Urothelium cell line (cell line): ENCODE measurements at regions not wholly inside any gene's neighbourhood (a gene's known extent, or its start where the extent isn't known, plus 50 kb on each side); places are given as distances from the start of the nearest gene placed in this dataset.

Experiments
- DNase-seq: peaks from one replicate; pipeline ENCODE4 v3.0.0; 2011; ENCODE audit warnings: low spot score, mixed read lengths
- FAIRE-seq: peaks from 2 replicates; lab custom pipeline; 2011; peaks lifted over from hg19 to GRCh38; lab: Jason Lieb, UNC

GRCh38 chr14:53567236-53567780 is 389.3 kb downstream of the BMP4 start:
- FAIRE-seq (peak; percentile 53), DNase-seq (no peak)

- FAIRE-seq (no peak), DNase-seq (no peak)
These were observed 391.8 kb downstream of the BMP4 start for GRCh38 chr14:53564870-53565269.

GRCh38 chr14:53563628-53564027 is 393.0 kb downstream of the BMP4 start:
- no peak for FAIRE-seq

DNA sequence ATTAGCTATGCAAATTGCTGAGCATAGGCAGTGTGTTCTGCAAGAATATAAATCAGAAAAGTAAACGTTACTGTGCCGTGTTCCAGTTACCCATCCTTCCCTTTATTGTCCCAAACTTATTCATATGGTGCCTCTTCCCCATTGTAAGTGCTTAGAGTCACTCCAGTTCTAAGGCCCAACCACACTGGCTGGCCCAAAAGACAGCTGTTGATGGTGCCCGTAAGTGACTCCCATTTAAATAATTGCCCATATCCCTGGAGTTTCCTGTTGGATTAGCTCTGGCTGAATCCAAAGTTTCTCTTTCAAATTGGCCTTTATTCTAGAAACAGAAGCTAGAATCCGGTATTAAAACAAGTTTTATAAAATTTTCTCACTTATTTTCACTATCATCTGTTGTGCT is 400.1 kb upstream of the DDHD1 start:
- DNase-seq = no peak
- no peak for FAIRE-seq

More at GRCh38 chr14:53563628-53564027, 393.0 kb downstream of the BMP4 start:
- no peak for DNase-seq

DNA sequence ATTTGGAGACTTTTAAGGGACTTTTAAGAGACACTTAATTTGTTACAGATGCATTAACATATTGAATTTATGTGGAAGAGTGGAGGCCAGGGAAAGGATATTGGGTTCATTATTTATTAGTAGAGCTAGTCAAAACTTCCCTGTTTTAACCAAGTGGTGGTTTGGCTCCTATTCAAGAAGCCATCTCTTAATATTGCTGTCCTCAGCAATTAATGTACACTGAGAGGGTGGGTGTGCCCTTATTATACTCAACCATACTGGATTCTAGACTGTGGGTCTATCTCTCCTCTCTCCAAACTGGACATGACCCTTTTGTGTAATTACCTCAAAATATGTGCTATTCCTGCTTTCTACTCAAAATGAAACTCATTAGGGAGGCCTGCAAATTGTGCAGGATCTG is 398.7 kb upstream of the DDHD1 start:
- no peak for FAIRE-seq
- DNase-seq = no peak

- DNase-seq (no peak), FAIRE-seq (no peak)
These were observed 397.7 kb upstream of the DDHD1 start for GRCh38 chr14:53550776-53551175.

DNA sequence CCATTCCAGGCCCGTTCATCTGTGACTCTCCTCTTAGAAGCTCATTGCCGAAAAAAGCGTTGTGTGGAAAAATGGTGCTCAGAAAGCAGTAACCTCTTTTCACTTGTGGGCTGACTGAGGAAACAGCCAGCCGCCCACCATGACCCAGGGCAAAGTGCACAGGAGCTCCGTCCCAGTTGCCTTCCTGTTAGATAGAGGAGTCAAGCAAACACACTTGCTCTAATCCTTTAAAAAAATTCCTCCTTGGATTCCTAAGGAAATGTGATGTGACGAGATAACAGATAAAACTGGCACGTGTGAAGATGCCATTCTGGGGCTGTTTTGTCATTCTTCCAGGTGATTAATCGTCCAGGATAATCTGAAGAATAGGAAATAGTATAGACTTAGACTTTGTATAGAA is 396.8 kb upstream of the DDHD1 start:
- DNase-seq (no peak), FAIRE-seq (no peak)

DNA sequence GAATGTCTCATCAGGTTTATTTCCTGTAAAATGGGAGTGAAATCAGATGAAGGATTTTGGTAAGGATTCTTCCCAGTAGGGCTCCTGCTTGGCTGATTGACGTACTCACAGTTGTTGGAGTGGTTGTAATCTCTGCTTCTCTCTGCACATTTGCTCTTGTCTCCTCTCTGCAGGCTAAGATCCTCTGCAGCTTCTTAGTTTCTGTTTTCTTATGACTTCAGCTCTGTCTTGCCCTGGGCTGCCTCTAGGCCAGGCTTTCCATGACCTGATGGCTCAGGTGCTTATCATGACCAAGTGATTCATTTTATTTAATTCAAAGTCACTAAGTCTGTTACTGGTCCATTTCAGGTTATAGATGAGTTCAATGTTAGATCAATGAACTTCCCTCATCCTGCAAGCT is 394.5 kb upstream of the DDHD1 start:
- DNase-seq (no peak), FAIRE-seq (no peak)

- no peak for DNase-seq
- peak; percentile 44 for FAIRE-seq
These were observed 392.1 kb upstream of the DDHD1 start for GRCh38 chr14:53545217-53545616.

DNA sequence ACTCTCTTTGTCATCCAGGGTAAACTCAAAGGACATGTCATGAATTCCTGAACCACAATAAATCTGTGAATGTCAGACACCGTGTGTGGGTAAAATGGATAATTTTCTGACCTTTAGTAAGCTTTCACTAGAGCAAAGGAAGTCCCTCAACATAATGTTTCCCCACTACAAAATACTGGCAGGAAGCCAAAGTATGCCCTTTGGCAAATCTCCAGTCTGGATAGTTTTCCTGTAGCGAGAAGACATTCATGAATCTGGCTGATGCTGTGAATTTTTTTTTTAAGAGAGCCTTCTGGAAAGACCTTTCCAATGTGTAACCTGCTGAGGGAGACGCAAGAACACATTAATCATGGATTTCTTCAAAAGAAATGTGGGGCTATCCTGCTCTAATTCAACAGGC is 389.6 kb upstream of the DDHD1 start:
- FAIRE-seq = peak; percentile 5
- peak; percentile 67 for DNase-seq

GRCh38 chr14:53541411-53541810 is 388.3 kb upstream of the DDHD1 start:
- no peak for DNase-seq
- no peak for FAIRE-seq

DNA sequence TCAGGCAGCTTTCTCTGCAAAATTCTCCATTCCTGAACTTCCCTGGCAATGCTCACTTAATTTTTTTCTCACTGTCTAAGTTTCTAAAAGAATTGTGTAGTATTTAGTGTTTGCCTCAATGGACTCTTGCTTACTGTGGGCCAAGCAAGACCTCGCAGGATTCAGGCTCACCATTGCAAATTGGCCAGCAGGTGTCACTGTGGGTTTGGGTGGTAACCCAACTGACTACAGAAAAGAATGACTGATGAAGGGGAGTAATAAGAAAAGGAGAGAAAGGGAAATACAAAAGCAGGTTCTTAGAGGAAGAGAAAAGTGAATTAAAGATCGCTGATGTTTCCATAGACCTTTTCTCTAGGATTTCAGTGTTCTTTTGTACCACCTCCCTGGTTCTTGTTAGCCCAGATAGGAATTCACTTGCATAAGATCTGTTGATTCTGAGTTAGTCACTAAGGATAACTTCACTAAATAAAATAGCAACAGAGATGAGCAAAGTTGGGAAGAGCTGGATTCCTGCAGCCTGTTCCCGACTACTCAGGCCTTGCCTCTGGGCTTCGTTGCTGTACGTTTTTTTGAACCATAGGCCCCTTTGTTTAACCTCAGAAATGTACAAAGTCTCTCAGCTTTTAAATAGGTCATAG is 386.5 kb upstream of the DDHD1 start:
- FAIRE-seq (peak; percentile 94), DNase-seq (peak; percentile 87)

DNA sequence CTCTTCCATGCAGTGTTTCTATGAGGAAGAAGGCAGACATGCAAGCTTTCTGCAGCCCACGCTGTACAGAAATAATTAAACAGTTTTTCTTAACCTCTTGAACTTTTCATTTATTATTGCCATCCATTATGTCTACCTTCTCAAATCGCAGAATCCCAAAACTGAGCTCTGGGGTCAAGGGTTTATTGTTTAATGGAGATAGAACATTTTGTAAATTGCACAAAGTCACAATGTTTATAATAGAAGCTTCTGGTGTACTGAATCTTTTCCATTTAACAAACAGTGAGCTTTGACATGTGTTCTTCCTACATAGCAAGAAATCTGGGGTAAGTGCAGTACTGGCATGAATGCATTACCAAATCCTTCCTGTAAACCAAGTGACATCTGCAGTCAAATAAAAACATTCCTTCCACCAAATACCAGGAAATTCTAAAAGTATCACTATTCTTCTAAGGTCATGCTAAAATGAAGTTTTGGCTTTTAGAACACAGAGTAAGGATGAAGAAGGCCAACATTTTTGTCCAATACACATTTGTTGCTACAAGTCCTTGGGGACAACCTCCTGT is 385.3 kb upstream of the DDHD1 start:
- FAIRE-seq (peak; percentile 27), DNase-seq (no peak)

DNA sequence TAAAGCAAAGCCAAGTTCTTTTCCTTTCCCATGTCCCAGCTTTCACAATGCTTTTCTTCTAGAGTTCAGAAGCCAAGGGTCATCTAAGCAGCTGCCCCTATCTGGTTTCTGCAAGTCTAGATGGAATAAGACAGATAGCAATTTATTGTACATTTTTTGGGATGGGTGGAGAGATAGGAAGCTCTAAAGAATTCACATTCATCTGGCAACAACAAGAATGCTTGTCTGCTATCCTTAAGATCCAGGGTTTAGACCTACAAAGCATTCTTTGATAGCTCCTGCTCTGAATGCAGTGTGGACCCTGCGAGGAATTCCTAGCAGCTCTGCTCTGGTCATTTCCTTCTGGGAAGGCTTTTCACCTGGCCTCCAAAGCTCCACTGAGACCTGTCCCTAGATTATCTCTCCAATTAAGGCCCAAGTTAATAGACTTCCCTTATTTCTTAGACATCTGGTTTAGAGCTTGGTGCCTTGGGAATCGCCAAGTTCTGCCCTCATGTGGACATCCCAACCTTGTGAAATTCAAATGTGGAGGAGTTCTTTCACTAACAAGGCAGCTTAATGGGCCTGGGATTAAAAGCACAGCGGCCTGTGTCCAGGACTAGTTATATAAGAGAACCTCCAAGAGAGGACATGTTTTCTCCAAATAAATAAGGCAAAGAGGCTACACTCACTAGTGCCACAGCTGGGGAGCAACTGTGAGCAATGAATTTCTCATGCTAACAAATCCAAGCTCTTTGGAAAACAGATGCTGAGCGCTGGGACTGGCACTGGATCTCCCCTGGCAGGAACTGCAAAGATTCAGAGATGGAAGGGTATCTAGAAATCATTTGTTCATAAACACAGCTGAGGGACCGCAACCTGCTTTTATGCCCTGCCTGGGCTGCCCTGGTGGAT is 384.5 kb upstream of the DDHD1 start:
- no peak for FAIRE-seq
- no peak for DNase-seq

- FAIRE-seq (peak; percentile 32), DNase-seq (no peak)
These were observed 383.3 kb upstream of the DDHD1 start for GRCh38 chr14:53536446-53536845.

- FAIRE-seq = no peak
These were observed 381.7 kb upstream of the DDHD1 start for GRCh38 chr14:53534841-53535240.

GRCh38 chr14:53533384-53533970 is 380.4 kb upstream of the DDHD1 start:
- FAIRE-seq (peak; percentile 73), DNase-seq (no peak)

More at GRCh38 chr14:53534841-53535240, 381.7 kb upstream of the DDHD1 start:
- DNase-seq = no peak

GRCh38 chr14:53532853-53533252 is 379.7 kb upstream of the DDHD1 start:
- DNase-seq = no peak
- peak; percentile 98 for FAIRE-seq

GRCh38 chr14:53531730-53532129 is 378.6 kb upstream of the DDHD1 start:
- FAIRE-seq (no peak), DNase-seq (no peak)

- DNase-seq (no peak), FAIRE-seq (no peak)
These were observed 378.0 kb upstream of the DDHD1 start for GRCh38 chr14:53531156-53531555.

- no peak for DNase-seq
- no peak for FAIRE-seq
These were observed 376.4 kb upstream of the DDHD1 start for GRCh38 chr14:53529519-53529918.
